ENCODE measurements at regions not wholly inside any gene's neighbourhood (a gene's known extent, or its start where the extent isn't known, plus 50 kb on each side); places are given as distances from the start of the nearest gene placed in this dataset.

DNA sequence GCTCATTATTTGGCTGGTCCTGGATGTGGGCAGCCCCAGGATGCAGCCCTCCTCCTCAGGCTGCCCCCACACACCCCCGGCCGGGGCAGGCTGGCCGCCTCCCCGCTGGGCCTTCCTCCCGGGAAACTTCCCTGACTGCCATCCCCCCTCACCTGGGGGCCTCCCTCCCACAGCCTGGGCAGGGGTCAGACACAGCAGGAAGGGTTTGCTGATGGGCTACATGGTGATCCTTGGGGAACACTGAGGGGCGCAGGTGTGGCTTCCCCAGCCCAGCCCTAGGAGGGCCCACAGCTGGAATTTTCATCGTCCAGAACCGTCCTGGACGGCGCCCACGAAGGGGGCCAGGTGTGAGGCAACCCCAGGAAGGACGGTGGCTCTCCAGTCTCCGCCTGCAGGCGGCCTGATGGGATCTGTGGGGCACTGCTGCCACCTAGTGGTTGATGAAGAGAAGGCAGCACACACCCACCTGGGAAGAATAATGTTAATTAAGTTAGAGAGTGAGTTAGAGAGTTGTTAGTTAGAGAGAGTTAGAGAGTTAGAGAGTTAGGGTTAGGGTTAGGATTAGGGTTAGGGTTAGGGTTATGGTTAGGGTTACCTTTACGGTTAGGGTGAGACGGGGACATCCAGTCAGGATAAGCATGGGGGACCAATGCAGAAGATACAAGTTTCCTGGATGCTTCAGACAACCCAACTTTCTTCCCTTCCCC lies 75.9 kb upstream of the PRR5 start:
- intact Hi-C loops (cut with DNase I, micrococcal nuclease): loop anchor here (5.0 to 10.0 kb wide), 3 partner anchors 541 to 634 kb away; no protein-coding TSS in a partner anchor
- TF ChIP-seq, protein P1, sequence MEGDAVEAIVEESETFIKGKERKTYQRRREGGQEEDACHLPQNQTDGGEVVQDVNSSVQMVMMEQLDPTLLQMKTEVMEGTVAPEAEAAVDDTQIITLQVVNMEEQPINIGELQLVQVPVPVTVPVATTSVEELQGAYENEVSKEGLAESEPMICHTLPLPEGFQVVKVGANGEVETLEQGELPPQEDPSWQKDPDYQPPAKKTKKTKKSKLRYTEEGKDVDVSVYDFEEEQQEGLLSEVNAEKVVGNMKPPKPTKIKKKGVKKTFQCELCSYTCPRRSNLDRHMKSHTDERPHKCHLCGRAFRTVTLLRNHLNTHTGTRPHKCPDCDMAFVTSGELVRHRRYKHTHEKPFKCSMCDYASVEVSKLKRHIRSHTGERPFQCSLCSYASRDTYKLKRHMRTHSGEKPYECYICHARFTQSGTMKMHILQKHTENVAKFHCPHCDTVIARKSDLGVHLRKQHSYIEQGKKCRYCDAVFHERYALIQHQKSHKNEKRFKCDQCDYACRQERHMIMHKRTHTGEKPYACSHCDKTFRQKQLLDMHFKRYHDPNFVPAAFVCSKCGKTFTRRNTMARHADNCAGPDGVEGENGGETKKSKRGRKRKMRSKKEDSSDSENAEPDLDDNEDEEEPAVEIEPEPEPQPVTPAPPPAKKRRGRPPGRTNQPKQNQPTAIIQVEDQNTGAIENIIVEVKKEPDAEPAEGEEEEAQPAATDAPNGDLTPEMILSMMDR (IDR thresholded peaks at IDR 0.05): peak; percentile 87
- DNase-seq (peak; percentile 69 to 80 (median 74)), ATAC-seq (peak; percentile 91)
- no peaks in the 10 kb centered on the region for H3K9me3 ChIP-seq
- H3K36me3 ChIP-seq (ENCODE audit: low read depth): no peaks in the 10 kb centered on the region
- no peak overlapping the region for H3K4me3 ChIP-seq
- no peaks in the 10 kb centered on the region for H3K4me1 ChIP-seq (ENCODE audit: low read depth)

- ATAC-seq: no peak
- H3K36me3 ChIP-seq (ENCODE audit: low read depth): no peaks in the 10 kb centered on the region
- DNase-seq: no peak
- intact Hi-C loops (cut with DNase I, micrococcal nuclease): loop anchor here (5.0 to 10.0 kb wide), 3 partner anchors 541 to 633 kb away; no protein-coding TSS in a partner anchor
- TF ChIP-seq, protein P1 (IDR thresholded peaks at IDR 0.05): no peak
- H3K9me3 ChIP-seq: no peaks in the 10 kb centered on the region
- H3K4me3 ChIP-seq: no peak overlapping the region
- no peaks in the 10 kb centered on the region for H3K4me1 ChIP-seq (ENCODE audit: low read depth)
These were observed 76.6 kb upstream of the PRR5 start for GRCh38 chr22:44625421-44625760.

- Histone ChIP-seq H3K4me3 (no peak overlapping the region), H3K36me3 (ENCODE audit: low read depth) (no peaks in the 10 kb centered on the region), H3K4me1 (ENCODE audit: low read depth) (no peaks in the 10 kb centered on the region), H3K9me3 (no peaks in the 10 kb centered on the region)
- intact Hi-C loops (cut with DNase I, micrococcal nuclease): loop anchor here (5.0 to 10.0 kb wide), 3 partner anchors 540 to 633 kb away; no protein-coding TSS in a partner anchor
- ATAC-seq (no peak), DNase-seq (no peak)
- TF ChIP-seq, protein P1 (IDR thresholded peaks at IDR 0.05): no peak
These were observed 77.1 kb upstream of the PRR5 start for GRCh38 chr22:44624689-44625420.

- ATAC-seq (no peak), DNase-seq (no peak)
- intact Hi-C loops (cut with DNase I, micrococcal nuclease): loop anchor here (10.0 kb wide), 2 partner anchors 539 to 629 kb away; no protein-coding TSS in a partner anchor
- TF ChIP-seq, protein P1 (IDR thresholded peaks at IDR 0.05): no peak
- Histone ChIP-seq H3K9me3 (no peaks in the 10 kb centered on the region), H3K4me1 (ENCODE audit: low read depth) (no peaks in the 10 kb centered on the region), H3K36me3 (ENCODE audit: low read depth) (no peaks in the 10 kb centered on the region), H3K4me3 (no peak overlapping the region)
These were observed 78.1 kb upstream of the PRR5 start for GRCh38 chr22:44623771-44624510.

DNA sequence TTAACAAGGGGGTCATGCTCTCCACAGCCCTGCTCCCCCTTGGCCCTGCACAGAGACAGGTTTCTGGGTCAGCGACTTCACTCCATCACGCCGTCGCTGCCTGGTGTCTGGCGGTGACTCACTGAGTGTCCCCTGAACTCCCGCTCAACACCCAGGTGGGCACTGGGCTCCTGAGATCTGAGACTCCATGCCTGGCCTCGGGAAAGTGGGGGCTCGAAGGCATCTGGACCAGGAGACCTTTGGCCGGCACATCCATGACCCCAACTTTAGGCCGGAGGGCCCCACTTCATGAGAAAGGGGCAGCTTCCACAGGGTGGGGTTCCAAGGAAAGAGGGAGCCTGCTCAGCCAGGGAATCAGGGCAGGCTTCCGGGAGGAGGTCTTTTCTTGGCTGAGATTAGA lies 79.3 kb upstream of the PRR5 start:
- Histone ChIP-seq H3K9me3 (no peaks in the 10 kb centered on the region), H3K4me3 (no peak overlapping the region), H3K4me1 (ENCODE audit: low read depth) (no peaks in the 10 kb centered on the region), H3K36me3 (ENCODE audit: low read depth) (no peaks in the 10 kb centered on the region)
- no peak for DNase-seq
- ATAC-seq: no peak
- TF ChIP-seq, protein P1 (IDR thresholded peaks at IDR 0.05): no peak
- intact Hi-C loops (cut with DNase I, micrococcal nuclease): loop anchor here (10.0 kb wide), 2 partner anchors 538 to 628 kb away; no protein-coding TSS in a partner anchor
